Activated CD8-positive, alpha-beta memory T cell treated with anti-CD3 and anti-CD28 coated beads for 24 hours (primary cell): ENCODE measurements at regions not wholly inside any gene's neighbourhood (a gene's known extent, or its start where the extent isn't known, plus 50 kb on each side); places are given as distances from the start of the nearest gene placed in this dataset.
"Not testable (repeated sequence)": the region's sequence is repeated elsewhere in the genome, so short reads cannot be mapped to it uniquely, and the experiment has no call there.

ENCODE experiments used
- DNase-seq: peaks from one replicate; pipeline ENCODE4 v3.0.0-alpha.2; 2020

GRCh38 chr9:95729046-95729445 is 146.4 kb upstream of the ERCC6L2 start:
- DNase-seq: no peak

- no peak for DNase-seq
Observed at GRCh38 chr9:95727947-95728520, 147.5 kb upstream of the ERCC6L2 start.

GRCh38 chr9:95726756-95727155 is 148.7 kb upstream of the ERCC6L2 start:
- DNase-seq: no peak

GRCh38 chr9:95725045-95725444 is 150.4 kb upstream of the ERCC6L2 start:
- peak; percentile 69 for DNase-seq

- DNase-seq: peak; percentile 73
Observed at GRCh38 chr9:95724253-95724991, 151.1 kb upstream of the ERCC6L2 start.

- DNase-seq: no peak
Observed at GRCh38 chr9:95722141-95722540, 153.3 kb upstream of the ERCC6L2 start.

- DNase-seq: no peak
Observed at GRCh38 chr9:95721061-95721531, 154.4 kb upstream of the ERCC6L2 start.

GRCh38 chr9:95720496-95720895 is 155.0 kb upstream of the ERCC6L2 start:
- DNase-seq: no peak

GRCh38 chr9:95719354-95719753 is 156.1 kb upstream of the ERCC6L2 start:
- no peak for DNase-seq

GRCh38 chr9:95718263-95718662 is 157.2 kb upstream of the ERCC6L2 start:
- no peak for DNase-seq

- no peak for DNase-seq
Observed at GRCh38 chr9:95715868-95716435, 159.5 kb upstream of the ERCC6L2 start.

GRCh38 chr9:95710446-95710845 is 165.0 kb upstream of the ERCC6L2 start:
- no peak for DNase-seq

- no peak for DNase-seq
Observed at GRCh38 chr9:95696701-95697100, 178.8 kb upstream of the ERCC6L2 start.

GRCh38 chr9:95691435-95691834 is 174.7 kb upstream of the PTCH1 start:
- DNase-seq: no peak

- DNase-seq: no peak
Observed at GRCh38 chr9:95689669-95690068, 172.9 kb upstream of the PTCH1 start.

GRCh38 chr9:95684516-95684915 is 167.7 kb upstream of the PTCH1 start:
- DNase-seq: no peak

- not testable (repeated sequence) for DNase-seq
Observed at GRCh38 chr9:95680306-95680705, 163.5 kb upstream of the PTCH1 start.

- DNase-seq: no peak
Observed at GRCh38 chr9:95679874-95680273, 163.1 kb upstream of the PTCH1 start.

GRCh38 chr9:95678759-95679158 is 162.0 kb upstream of the PTCH1 start:
- no peak for DNase-seq

GRCh38 chr9:95670122-95670521 is 153.4 kb upstream of the PTCH1 start:
- DNase-seq: no peak

GRCh38 chr9:95669253-95669652 is 152.5 kb upstream of the PTCH1 start:
- DNase-seq: no peak

GRCh38 chr9:95667789-95668188 is 151.0 kb upstream of the PTCH1 start:
- no peak for DNase-seq

GRCh38 chr9:95666785-95667155 is 150.0 kb upstream of the PTCH1 start:
- DNase-seq: no peak

GRCh38 chr9:95666096-95666784 is 149.5 kb upstream of the PTCH1 start:
- no peak for DNase-seq
